GM19328 (cell line): ENCODE measurements at regions not wholly inside any gene's neighbourhood (a gene's known extent, or its start where the extent isn't known, plus 50 kb on each side); places are given as distances from the start of the nearest gene placed in this dataset.
"Not testable (repeated sequence)": the region's sequence is repeated elsewhere in the genome, so short reads cannot be mapped to it uniquely, and the experiment has no call there.

Source experiments
- ATAC-seq: cut with Tn5 transposase; IDR thresholded peaks from one replicate; pipeline ENCODE4 v1.9.1; 2021; ENCODE audit warnings: mild to moderate bottlenecking, moderate library complexity; ENCODE audit not compliant: unreplicated experiment

- no peak for ATAC-seq
Observed at GRCh38 chr2:180840641-180841040, 139.8 kb upstream of the UBE2E3 start.

GRCh38 chr2:180829836-180830235 is 150.6 kb upstream of the UBE2E3 start:
- ATAC-seq: no peak

GRCh38 chr2:180829261-180829660 is 151.1 kb upstream of the UBE2E3 start:
- no peak for ATAC-seq

- no peak for ATAC-seq
Observed at GRCh38 chr2:180828756-180829155, 151.6 kb upstream of the UBE2E3 start.

GRCh38 chr2:180823546-180824141 is 156.8 kb upstream of the UBE2E3 start:
- ATAC-seq: no peak

- ATAC-seq: no peak
Observed at GRCh38 chr2:180819106-180819505, 161.3 kb upstream of the UBE2E3 start.

- ATAC-seq: not testable (repeated sequence)
Observed at GRCh38 chr2:180818700-180819099, 161.7 kb upstream of the UBE2E3 start.

GRCh38 chr2:180799141-180799540 is 181.3 kb upstream of the UBE2E3 start:
- ATAC-seq: no peak

- no peak for ATAC-seq
Observed at GRCh38 chr2:180790891-180791290, 189.5 kb upstream of the UBE2E3 start.

GRCh38 chr2:180787330-180787729 is 193.1 kb upstream of the UBE2E3 start:
- no peak for ATAC-seq

- no peak for ATAC-seq
Observed at GRCh38 chr2:180781276-180781675, 199.1 kb upstream of the UBE2E3 start.

GRCh38 chr2:180778291-180778690 is 202.1 kb upstream of the UBE2E3 start:
- no peak for ATAC-seq

- ATAC-seq: no peak
Observed at GRCh38 chr2:180776921-180777320, 203.5 kb upstream of the UBE2E3 start.

GRCh38 chr2:180775711-180776110 is 204.7 kb upstream of the UBE2E3 start:
- ATAC-seq: no peak

- ATAC-seq: not testable (repeated sequence)
Observed at GRCh38 chr2:180765316-180765715, 215.1 kb upstream of the UBE2E3 start.

- no peak for ATAC-seq
Observed at GRCh38 chr2:180763263-180763989, 217.0 kb upstream of the UBE2E3 start.

- no peak for ATAC-seq
Observed at GRCh38 chr2:180761224-180761623, 219.2 kb upstream of the UBE2E3 start.

- ATAC-seq: no peak
Observed at GRCh38 chr2:180759631-180760030, 220.8 kb upstream of the UBE2E3 start.

- no peak for ATAC-seq
Observed at GRCh38 chr2:180753809-180754761, 226.3 kb upstream of the UBE2E3 start.

- ATAC-seq: no peak
Observed at GRCh38 chr2:180751306-180751920, 229.0 kb upstream of the UBE2E3 start.

- ATAC-seq: no peak
Observed at GRCh38 chr2:180747728-180748127, 232.7 kb upstream of the UBE2E3 start.
